Lung (tissue), 11 donors: ENCODE measurements at regions not wholly inside any gene's neighbourhood (a gene's known extent, or its start where the extent isn't known, plus 50 kb on each side); places are given as distances from the start of the nearest gene placed in this dataset.

Experiments
- ATAC-seq: fragments of 200-7000 bp; cut with Tn5 transposase; one replicate; pipeline ENCODE4 v1.9.1; 2020; ENCODE audit warnings: moderate number of reproducible peaks; ENCODE audit not compliant: insufficient read depth, low FRiP score
- DNase-seq, 3 donors: peaks; one replicate each; pipeline ENCODE4 v3.0.0-alpha.2; 2013 to 2017
- H3K27ac ChIP-seq, 2 donors: one replicate each; pipeline ENCODE4 v1.5.1; 2013; ENCODE audit warnings: mild to moderate bottlenecking in 2 of 2, moderate library complexity in 2 of 2, control low read depth in 1 of 2, inconsistent platforms in 1 of 2, low read depth in 1 of 2, low read length in 1 of 2
- H3K27me3 ChIP-seq, 3 donors: one replicate each; pipeline ENCODE4 v1.5.1; 2013; ENCODE audit warnings: low read length in 2 of 3; ENCODE audit not compliant: control insufficient read depth in 3 of 3, insufficient read depth in 3 of 3
- H3K36me3 ChIP-seq, 4 donors: one replicate each; pipeline ENCODE4 v1.5.1; 2013; ENCODE audit warnings: low read length in 4 of 4, mild to moderate bottlenecking in 1 of 4, moderate library complexity in 1 of 4; ENCODE audit not compliant: control insufficient read depth in 4 of 4, insufficient read depth in 4 of 4
- H3K4me1 ChIP-seq, 5 donors: one replicate each; pipeline ENCODE4 v1.5.1; 2013; ENCODE audit warnings: low read length in 5 of 5, mild to moderate bottlenecking in 2 of 5, moderate library complexity in 1 of 5; ENCODE audit not compliant: control insufficient read depth in 5 of 5, insufficient read depth in 5 of 5
- H3K4me3 ChIP-seq: one replicate; pipeline ENCODE4 v1.5.1; 2013; ENCODE audit warnings: mild to moderate bottlenecking, control low read depth, moderate library complexity
- H3K9ac ChIP-seq, 2 donors: one replicate each; pipeline ENCODE4 v1.5.1; 2013; ENCODE audit warnings: low read length in 2 of 2, control low read depth in 1 of 2; ENCODE audit not compliant: insufficient read depth in 1 of 2
- H3K9me3 ChIP-seq, 4 donors: one replicate each; pipeline ENCODE4 v1.5.1; 2013; ENCODE audit warnings: low read length in 3 of 4, mild to moderate bottlenecking in 1 of 4, moderate library complexity in 1 of 4; ENCODE audit not compliant: control insufficient read depth in 4 of 4, insufficient read depth in 3 of 4
- CTCF ChIP-seq: IDR thresholded peaks from 2 replicates; pipeline ENCODE4 v1.5.1; 2012; ENCODE audit warnings: mild to moderate bottlenecking; ENCODE audit errors: control extremely low read depth, extremely low read depth
- WGBS, 2 donors: extraction: QIAGEN DNeasy Blood & Tissue Kit; methylation state at CpG; one replicate each; pipeline ENCODE4 v1.1.7; 2013; 5-methylcytosine and 5-hydroxymethylcytosine counted together
- donor health status: control.
- donor health status: control.
- donor health status: Bipolar disorder and iron deficiency.
- donor health status: healthy.
- donor health status: DM: yes; HTN: yes; CAD: no.

GRCh38 chr3:187434524-187434923 lies 66.3 kb downstream of the RTP4 start:
- Histone ChIP-seq H3K4me1 (no peaks in the 10 kb centered on the region), H3K9me3 (peaks cover 0 to 3% (median 0%) of the 10 kb centered on the region in 4 donors), H3K27me3 (peaks cover 0 to 3% (median 0%) of the 10 kb centered on the region in 3 donors), H3K27ac (no peak overlapping the region), H3K4me3 (no peak overlapping the region), H3K9ac (no peak overlapping the region), H3K36me3 (no peaks in the 10 kb centered on the region)
- TF ChIP-seq CTCF = no peak
- no peak for ATAC-seq
- no peak for DNase-seq
- WGBS, 2 donors = 53 to 75% methylated on average over 2 of the region's 2 CpGs

GRCh38 chr3:187430576-187430975 lies 62.4 kb downstream of the RTP4 start:
- no peak for TF ChIP-seq CTCF
- Histone ChIP-seq H3K4me3 (no peak overlapping the region), H3K4me1 (no peaks in the 10 kb centered on the region), H3K9ac (no peak overlapping the region), H3K36me3 (no peaks in the 10 kb centered on the region), H3K27me3 (no peaks in the 10 kb centered on the region), H3K9me3 (no peaks in the 10 kb centered on the region), H3K27ac (no peak overlapping the region)
- ATAC-seq (no peak), DNase-seq (no peak)
- WGBS, 2 donors = 39 to 47% methylated on average over 5 of the region's 5 CpGs
